ENCODE measurements at regions not wholly inside any gene's neighbourhood (a gene's known extent, or its start where the extent isn't known, plus 50 kb on each side); places are given as distances from the start of the nearest gene placed in this dataset.

- TF ChIP-seq ZBTB17 (tag by site-specific recombination; IDR thresholded peaks at IDR 0.05) (no peak), YY1 (tag by site-specific recombination; IDR thresholded peaks at IDR 0.05) (no peak), ZNF654 (tag by site-specific recombination; IDR thresholded peaks at IDR 0.05; ENCODE audit: low read depth) (no peak), CTCF (tag by site-specific recombination; IDR thresholded peaks at IDR 0.05) (no peak)
- TF ChIP-seq, protein P1, sequence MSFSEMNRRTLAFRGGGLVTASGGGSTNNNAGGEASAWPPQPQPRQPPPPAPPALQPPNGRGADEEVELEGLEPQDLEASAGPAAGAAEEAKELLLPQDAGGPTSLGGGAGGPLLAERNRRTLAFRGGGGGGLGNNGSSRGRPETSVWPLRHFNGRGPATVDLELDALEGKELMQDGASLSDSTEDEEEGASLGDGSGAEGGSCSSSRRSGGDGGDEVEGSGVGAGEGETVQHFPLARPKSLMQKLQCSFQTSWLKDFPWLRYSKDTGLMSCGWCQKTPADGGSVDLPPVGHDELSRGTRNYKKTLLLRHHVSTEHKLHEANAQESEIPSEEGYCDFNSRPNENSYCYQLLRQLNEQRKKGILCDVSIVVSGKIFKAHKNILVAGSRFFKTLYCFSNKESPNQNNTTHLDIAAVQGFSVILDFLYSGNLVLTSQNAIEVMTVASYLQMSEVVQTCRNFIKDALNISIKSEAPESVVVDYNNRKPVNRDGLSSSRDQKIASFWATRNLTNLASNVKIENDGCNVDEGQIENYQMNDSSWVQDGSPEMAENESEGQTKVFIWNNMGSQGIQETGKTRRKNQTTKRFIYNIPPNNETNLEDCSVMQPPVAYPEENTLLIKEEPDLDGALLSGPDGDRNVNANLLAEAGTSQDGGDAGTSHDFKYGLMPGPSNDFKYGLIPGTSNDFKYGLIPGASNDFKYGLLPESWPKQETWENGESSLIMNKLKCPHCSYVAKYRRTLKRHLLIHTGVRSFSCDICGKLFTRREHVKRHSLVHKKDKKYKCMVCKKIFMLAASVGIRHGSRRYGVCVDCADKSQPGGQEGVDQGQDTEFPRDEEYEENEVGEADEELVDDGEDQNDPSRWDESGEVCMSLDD (tag by site-specific recombination; IDR thresholded peaks at IDR 0.05), result no peak
Observed at GRCh38 chr9:129435291-129435690, 185.6 kb downstream of the C9orf50 start.
